Dedifferentiated amniotic fluid mesenchymal stem cell (primary cell): ENCODE measurements at regions not wholly inside any gene's neighbourhood (a gene's known extent, or its start where the extent isn't known, plus 50 kb on each side); places are given as distances from the start of the nearest gene placed in this dataset.

ENCODE experiments used
- DNase-seq: peaks from one replicate; pipeline ENCODE4 v3.0.0-alpha.2; 2016; ENCODE audit errors: extremely low spot score

DNA sequence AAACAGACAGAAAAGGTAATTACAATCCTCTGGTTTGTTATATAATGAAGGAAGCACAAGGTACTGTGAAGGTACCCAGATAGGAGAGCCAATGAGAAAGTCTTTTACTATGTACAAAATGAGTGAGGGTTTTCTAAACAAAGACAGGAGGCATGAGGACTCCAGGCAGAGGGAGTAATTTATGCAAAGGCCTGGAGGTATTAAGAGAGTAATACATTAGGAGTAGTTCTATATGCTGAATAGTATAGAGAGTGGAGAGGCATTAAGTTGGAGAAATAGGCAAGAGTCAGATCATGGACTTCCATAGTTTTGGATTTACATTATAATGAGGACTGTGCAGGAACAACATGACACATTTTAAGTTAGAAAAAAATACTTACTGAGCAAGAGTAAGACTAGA lies 216.0 kb downstream of the SCG2 start:
- DNase-seq = no peak

- DNase-seq = no peak
Measured at GRCh38 chr2:223386984-223387383, 215.2 kb downstream of the SCG2 start.

GRCh38 chr2:223389624-223390023 lies 212.5 kb downstream of the SCG2 start:
- DNase-seq = no peak

- no peak for DNase-seq
Measured at GRCh38 chr2:223396993-223397392, 205.2 kb downstream of the SCG2 start.

GRCh38 chr2:223399357-223399957 lies 202.7 kb downstream of the SCG2 start:
- DNase-seq = no peak

- DNase-seq = no peak
Measured at GRCh38 chr2:223404616-223405015, 197.5 kb downstream of the SCG2 start.

- DNase-seq = peak; percentile 73
Measured at GRCh38 chr2:223414646-223415045, 187.5 kb downstream of the SCG2 start.

DNA sequence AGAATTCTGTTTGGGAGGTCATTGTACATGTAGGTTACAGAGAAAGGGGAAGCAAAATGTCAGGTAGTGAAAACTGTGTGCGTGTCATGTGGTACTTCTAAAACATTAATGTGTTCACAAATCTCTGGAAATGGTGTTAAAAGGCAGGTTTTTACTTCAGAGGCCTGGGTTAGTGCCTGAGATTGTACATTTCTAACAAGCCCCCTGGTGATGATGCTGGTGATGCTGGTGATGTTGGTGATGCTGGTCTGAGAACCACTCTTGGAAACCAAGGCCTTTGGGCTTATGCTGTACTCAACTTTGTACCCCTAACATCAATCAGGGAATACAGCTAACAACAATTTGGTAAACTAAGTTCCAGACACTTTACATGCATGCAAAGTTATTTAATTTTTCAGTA lies 187.1 kb downstream of the SCG2 start:
- no peak for DNase-seq

DNA sequence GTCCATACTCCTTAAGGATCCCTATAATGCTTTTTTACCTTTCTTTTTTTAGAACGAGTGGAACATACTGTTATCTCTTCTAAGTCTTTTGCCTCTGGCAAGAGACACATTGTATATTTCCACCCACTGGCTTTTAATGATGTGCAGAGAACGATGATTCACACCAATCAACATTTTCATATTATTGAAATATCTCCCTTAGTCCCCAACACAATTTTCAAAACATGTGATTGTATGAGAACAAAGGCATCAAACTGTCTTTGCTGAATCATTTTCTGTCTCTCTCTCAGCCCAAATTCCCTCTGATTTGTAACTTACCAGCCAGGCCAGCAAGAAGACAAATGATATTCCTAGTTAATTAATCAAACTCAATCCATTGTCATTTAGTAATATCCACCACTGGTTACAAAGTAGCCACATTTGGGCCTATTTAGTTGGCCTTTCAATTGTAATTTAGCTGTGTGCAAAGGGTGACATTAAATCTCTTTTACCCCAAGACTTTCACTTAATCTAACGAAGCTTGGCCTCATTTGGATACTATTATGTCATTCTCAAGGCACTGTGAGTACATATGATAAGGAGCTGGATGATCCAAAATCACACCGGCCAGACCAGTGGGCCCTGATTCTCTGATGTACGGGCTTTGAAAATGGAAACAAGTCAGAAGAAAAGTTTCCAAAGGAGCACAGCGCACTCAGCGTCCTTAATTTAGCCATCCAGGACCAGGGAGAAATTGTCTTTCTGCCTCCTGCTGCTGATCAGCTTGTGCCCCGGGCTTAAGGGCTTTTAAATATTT lies 185.1 kb downstream of the SCG2 start:
- no peak for DNase-seq

DNA sequence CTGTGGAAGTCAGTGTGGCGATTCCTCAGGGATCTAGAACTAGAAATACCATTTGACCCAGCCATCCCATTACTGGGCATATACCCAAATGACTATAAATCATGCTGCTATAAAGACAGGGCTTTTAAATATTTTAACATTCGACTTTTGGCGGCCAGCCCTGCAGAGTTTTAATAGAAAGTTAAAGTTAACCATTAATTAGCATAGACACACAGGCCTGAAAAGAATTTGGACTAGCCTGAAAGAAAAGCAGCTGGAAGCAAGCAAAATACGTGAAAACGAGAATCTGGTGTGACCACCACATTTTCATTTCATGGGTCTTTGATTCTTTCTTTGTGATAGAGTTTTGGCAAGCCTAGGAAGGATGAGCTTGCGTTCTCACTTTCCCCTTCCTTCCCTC lies 184.0 kb downstream of the SCG2 start:
- DNase-seq = no peak

DNA sequence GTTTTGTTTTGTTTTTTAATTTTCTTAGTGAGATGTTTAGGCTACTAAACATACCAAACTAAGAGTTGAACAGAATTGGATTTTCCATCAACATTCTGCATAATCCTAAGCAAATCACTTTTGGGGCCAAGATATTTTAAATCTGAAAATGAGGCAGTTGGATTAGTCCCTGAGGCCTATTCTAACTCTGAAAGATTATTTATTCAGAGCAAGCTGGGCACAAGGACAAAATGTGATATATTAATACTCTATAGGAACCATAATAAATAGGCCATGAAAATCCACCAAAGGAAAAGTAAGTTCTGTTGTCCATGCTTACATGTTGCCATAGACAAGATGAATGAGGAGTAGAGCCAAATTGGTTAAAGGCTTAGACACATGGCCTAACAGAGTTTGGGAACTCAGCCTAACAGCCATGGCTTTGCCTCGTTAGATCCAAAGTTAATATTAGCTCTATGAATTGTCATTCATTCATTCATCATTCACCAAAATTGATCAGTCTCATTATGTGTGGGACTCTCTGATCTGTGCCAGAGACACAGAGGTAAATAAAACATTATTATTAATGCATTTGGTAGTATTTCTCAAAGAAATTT lies 183.5 kb downstream of the SCG2 start:
- no peak for DNase-seq

DNA sequence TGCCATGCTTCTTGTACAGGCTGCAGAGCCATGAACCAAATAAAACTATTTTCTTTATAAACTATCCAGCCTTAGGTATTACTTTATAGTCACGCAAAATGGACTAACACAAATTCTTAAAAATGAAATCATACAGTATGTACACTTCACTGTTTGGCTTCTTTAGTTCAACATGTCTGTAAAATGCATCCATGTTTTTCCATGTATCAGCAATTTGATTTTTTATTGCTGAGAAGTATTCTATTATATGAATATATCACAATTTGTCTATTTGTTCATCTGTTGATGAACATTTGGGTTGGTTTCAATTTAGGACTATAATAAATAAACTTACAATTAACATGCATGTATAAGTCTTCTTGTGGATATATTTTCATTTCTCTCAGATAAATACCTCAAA lies 182.1 kb downstream of the SCG2 start:
- DNase-seq = no peak

DNA sequence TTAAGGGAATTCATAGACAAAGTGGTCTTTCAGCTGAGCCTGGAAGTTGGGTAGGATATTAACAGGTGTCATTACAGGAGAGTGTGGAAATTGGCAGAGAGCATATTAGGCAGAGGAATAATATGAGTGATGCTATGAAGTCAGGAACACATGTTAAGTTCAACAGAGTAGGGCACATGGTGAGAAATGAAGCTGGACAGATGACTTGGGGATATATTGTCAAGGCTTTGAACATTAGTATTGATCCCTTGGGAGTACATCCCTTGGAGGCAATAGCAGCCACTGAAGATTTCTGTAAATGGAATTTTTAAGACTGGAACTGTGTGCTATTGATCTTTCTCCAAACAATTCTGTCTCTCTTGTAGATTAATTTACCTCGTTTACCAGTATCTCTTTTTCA lies 170.7 kb downstream of the SCG2 start:
- no peak for DNase-seq

- no peak for DNase-seq
Measured at GRCh38 chr2:223433461-223433860, 168.7 kb downstream of the SCG2 start.

DNA sequence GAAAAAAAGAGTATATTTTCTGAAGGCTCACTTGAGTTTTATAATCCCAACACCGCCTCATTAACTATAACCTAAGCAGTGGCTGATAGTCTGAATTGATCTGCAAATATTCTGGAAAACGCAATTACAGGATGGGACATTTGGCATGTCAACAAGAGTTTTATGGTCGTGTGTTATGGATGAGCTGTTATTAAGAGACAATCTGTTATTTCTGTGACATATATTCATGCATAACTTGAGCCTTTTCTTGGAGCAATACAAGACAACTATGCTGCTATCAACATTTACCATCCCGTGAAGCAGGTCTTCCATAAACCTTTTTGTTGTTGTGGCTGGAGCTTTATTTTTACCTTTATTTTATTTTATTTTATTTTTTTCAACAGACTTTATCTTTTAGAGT lies 164.4 kb downstream of the SCG2 start:
- DNase-seq = no peak

GRCh38 chr2:223439184-223439583 lies 163.0 kb downstream of the SCG2 start:
- DNase-seq = no peak

- DNase-seq = no peak
Measured at GRCh38 chr2:223439786-223440185, 162.4 kb downstream of the SCG2 start.

DNA sequence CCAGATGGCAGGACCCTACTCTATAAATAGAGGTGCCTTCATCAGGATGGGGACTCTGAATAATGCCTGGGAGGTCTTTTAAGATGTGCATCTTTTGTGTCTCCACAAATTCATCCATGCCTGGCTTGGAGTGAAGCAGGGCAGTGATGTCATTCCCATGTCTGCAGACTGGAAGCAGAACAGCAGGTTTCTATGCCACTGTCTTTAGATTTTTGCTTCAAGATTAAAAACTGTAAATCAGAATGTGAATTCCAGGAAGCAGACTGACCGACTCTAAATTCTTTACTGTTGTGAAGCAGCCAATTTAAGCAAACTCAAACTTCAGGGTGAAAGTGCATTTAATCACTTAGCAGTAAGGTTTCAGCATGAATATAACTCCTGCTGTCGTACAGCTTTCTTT lies 159.3 kb downstream of the SCG2 start:
- no peak for DNase-seq

GRCh38 chr2:223450246-223450645 lies 151.9 kb downstream of the SCG2 start:
- DNase-seq = no peak

DNA sequence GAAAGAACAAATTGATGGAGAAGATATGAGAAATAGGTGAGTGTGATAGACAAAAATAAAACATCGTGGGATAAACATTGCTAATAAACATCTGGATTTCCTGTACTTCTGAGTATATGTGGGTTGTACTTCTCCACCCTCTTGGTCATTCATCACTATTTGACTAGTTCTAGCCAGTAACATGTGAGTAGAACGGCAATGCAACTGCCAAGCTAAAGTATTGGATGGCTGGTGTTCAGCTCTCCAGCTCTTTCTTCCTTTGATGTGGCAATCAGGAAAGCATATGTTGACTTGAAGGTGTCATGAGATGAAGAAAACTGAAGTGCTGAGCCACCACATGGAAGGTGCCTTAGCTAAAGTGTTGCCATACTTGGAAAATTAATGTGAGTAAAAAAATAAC lies 144.9 kb downstream of the SCG2 start:
- DNase-seq = no peak

- DNase-seq = no peak
Measured at GRCh38 chr2:223459328-223459939, 142.7 kb downstream of the SCG2 start.

DNA sequence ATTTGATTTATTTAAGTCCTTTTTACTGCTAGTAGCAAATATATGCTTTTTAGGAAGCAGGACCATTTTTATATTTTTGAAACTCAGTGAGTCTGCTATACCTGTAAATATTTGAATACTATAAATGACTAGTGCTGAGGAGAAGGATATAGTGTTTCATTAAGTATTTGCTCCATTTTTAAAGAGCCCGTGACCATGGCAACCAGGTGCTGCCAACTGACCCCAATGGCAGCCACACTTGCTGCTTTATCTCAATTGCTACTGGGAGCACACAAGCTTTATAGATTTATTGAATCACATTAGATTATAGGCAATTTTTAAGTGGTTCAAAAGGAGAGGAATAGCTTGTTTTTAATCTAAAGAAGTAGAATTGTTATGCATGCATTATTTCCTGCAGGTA lies 142.0 kb downstream of the SCG2 start:
- no peak for DNase-seq

GRCh38 chr2:223460774-223461211 lies 141.4 kb downstream of the SCG2 start:
- peak; percentile 36 for DNase-seq
